ENCODE measurements at regions not wholly inside any gene's neighbourhood (a gene's known extent, or its start where the extent isn't known, plus 50 kb on each side); places are given as distances from the start of the nearest gene placed in this dataset.

- Histone ChIP-seq H2AK5ac (ENCODE audit: low read depth, low read length) (no peak overlapping the region), H3K4me2 (ENCODE audit: insufficient read depth in 1 of 2, low read depth in 2 of 2, low read length in 2 of 2) (no peak overlapping the region), H3K36me3 (ENCODE audit: control insufficient read depth in 2 of 4, insufficient read depth in 4 of 4, low read length in 3 of 4) (no peaks in the 10 kb centered on the region), H2BK15ac (ENCODE audit: low read length) (no peak overlapping the region), H3K18ac (ENCODE audit: extremely low read depth, low read length) (no peak overlapping the region), H2BK120ac (replicated peaks; ENCODE audit: low read depth, low read length) (no peak overlapping the region), H2AFZ (ENCODE audit: low read length) (no peak overlapping the region), H3K9me3 (ENCODE audit: insufficient read depth in 2 of 2, low read depth in 1 of 2, low read length in 1 of 2) (no peaks in the 10 kb centered on the region), H3K14ac (ENCODE audit: insufficient read length) (no peak overlapping the region), H3K79me1 (ENCODE audit: low read depth, low read length) (no peaks in the 10 kb centered on the region), H3K27me3 (replicated peaks in 1 of 4; ENCODE audit: control insufficient read depth in 3 of 4, extremely low read depth in 1 of 4, insufficient read depth in 3 of 4, low read length in 3 of 4) (no peaks in the 10 kb centered on the region), H3K4ac (replicated peaks; ENCODE audit: insufficient read length, low read depth, low read length) (no peak overlapping the region), H4K20me1 (replicated peaks in 1 of 2; ENCODE audit: control insufficient read depth in 1 of 2, insufficient read depth in 2 of 2, low read length in 2 of 2) (no peaks in the 10 kb centered on the region), H2BK12ac (ENCODE audit: low read depth, low read length) (no peak overlapping the region), H3K27ac (ENCODE audit: low read depth, low read length) (no peak overlapping the region), H2BK5ac (ENCODE audit: low read depth, low read length) (no peak overlapping the region), H3K23ac (ENCODE audit: insufficient read length) (no peak overlapping the region), H3K4me1 (replicated peaks in 1 of 4; ENCODE audit: control insufficient read depth in 3 of 4, insufficient read depth in 4 of 4, low read length in 3 of 4) (no peaks in the 10 kb centered on the region), H4K91ac (replicated peaks; ENCODE audit: insufficient read length, low read length) (no peak overlapping the region), H3K23me2 (ENCODE audit: low read depth, low read length) (no peaks in the 10 kb centered on the region), H3K9ac (replicated peaks in 1 of 4; ENCODE audit: extremely low read depth in 1 of 4, low read depth in 3 of 4, low read length in 3 of 4) (no peak overlapping the region), H3K4me3 (ENCODE audit: extremely low read depth in 1 of 4, insufficient read depth in 2 of 4, low read depth in 3 of 4, low read length in 4 of 4) (no peak overlapping the region), H3K79me2 (ENCODE audit: control insufficient read depth in 1 of 2, insufficient read depth in 2 of 2, low read length in 2 of 2) (no peaks in the 10 kb centered on the region), H3K56ac (replicated peaks; ENCODE audit: insufficient read length, low read depth, low read length) (no peak overlapping the region), H4K8ac (ENCODE audit: extremely low read depth, insufficient read depth, low read length) (no peak overlapping the region), H4K5ac (ENCODE audit: insufficient read length, low read depth, low read length) (no peak overlapping the region), H2BK20ac (ENCODE audit: low read length) (no peak overlapping the region)
- DNase-seq (ENCODE audit: low read depth in 1 of 2, low spot score in 2 of 2) (no peak), FAIRE-seq (no peak)
- ChIA-PET CTCF (ENCODE audit: partially characterized antibody) (no interaction called here), POLR2A (ENCODE audit: partially characterized antibody) (no interaction called here)
- TF ChIP-seq CEBPB (IDR thresholded peaks at IDR 0.05; ENCODE audit: low read depth, low read length) (peak; percentile 36; the same call in 1 of the 2 replicates), SIX5 (IDR thresholded peaks at IDR 0.05; ENCODE audit: low read depth, low read length) (no peak)
Observed at GRCh38 chr10:109348324-109348723, 575.0 kb downstream of the XPNPEP1 start.
